PC-9 (cell line): ENCODE measurements at regions not wholly inside any gene's neighbourhood (a gene's known extent, or its start where the extent isn't known, plus 50 kb on each side); places are given as distances from the start of the nearest gene placed in this dataset.

Source experiments
- EZH2 ChIP-seq: fragments of 200-600 bp; sonication (generic); IDR thresholded peaks from 2 replicates; pipeline ENCODE4 v1.8.0; 2017; ENCODE audit warnings: antibody characterized with exemption, low read depth
- TF ChIP-seq, protein P1 (sequence below): fragments of 200-600 bp; sonication (generic); conservative IDR thresholded peaks from 2 replicates; pipeline ENCODE4 v1.6.1; 2017; ENCODE audit warnings: mixed run types, antibody characterized with exemption, mild to moderate bottlenecking, moderate library complexity

DNA sequence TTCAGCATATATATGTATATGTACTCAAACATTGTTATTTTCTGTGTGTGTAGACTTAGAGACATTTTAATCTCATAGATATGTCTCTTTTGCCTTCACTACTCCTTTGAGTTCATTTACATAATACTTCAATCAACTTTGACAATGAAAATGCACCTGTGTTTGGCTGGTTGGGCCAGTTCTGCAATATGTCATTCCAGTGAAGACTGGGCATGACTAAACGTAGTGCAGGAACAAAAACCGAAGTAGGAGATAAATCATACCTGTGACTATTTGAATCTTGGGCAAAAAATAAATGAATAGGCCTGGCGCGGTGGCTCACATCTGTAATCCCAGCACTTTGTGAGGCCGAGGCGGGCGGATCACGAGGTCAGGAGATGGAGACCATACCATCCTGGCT, 640.0 kb upstream of the ANO3 start:
- TF ChIP-seq, protein P1, sequence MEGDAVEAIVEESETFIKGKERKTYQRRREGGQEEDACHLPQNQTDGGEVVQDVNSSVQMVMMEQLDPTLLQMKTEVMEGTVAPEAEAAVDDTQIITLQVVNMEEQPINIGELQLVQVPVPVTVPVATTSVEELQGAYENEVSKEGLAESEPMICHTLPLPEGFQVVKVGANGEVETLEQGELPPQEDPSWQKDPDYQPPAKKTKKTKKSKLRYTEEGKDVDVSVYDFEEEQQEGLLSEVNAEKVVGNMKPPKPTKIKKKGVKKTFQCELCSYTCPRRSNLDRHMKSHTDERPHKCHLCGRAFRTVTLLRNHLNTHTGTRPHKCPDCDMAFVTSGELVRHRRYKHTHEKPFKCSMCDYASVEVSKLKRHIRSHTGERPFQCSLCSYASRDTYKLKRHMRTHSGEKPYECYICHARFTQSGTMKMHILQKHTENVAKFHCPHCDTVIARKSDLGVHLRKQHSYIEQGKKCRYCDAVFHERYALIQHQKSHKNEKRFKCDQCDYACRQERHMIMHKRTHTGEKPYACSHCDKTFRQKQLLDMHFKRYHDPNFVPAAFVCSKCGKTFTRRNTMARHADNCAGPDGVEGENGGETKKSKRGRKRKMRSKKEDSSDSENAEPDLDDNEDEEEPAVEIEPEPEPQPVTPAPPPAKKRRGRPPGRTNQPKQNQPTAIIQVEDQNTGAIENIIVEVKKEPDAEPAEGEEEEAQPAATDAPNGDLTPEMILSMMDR = no peak
- TF ChIP-seq EZH2 = no peak
